ENCODE measurements at regions not wholly inside any gene's neighbourhood (a gene's known extent, or its start where the extent isn't known, plus 50 kb on each side); places are given as distances from the start of the nearest gene placed in this dataset.

GRCh38 chr5:87868792-87869191 lies 399.9 kb downstream of the TMEM161B start:
- TF ChIP-seq CTCF (conservative IDR thresholded peaks at IDR 0.05 in 1 of 2, IDR thresholded peaks at IDR 0.05 in 1 of 2; ENCODE audit: extremely low read depth in 1 of 2, insufficient read depth in 1 of 2, low read depth in 1 of 2, low read length in 2 of 2), result no peak
- TF ChIP-seq EZH2 (IDR thresholded peaks at IDR 0.05; ENCODE audit: borderline replicate concordance, low read length), result no peak
